ENCODE measurements at regions not wholly inside any gene's neighbourhood (a gene's known extent, or its start where the extent isn't known, plus 50 kb on each side); places are given as distances from the start of the nearest gene placed in this dataset.

DNA sequence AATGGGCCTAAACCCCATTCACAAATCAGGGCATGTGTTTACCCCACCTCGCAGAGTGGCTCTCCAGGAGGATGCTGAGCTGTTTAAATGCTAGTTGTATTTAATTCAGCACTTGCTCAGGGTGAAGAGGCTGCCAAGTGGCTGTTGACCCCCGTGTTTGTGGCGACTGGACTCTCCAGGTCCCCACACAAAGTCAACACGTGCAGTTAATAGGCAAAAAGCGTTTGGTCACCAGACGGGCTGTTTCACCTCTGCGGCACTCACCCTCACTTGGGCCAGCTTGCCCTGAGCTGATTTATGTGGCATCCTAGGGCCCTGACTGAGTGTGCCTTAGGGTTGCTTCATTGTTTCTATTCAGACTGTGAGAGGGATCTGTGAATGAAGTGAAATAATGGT is 152.3 kb downstream of the GAS1 start:
- DNase-seq = no peak

DNA sequence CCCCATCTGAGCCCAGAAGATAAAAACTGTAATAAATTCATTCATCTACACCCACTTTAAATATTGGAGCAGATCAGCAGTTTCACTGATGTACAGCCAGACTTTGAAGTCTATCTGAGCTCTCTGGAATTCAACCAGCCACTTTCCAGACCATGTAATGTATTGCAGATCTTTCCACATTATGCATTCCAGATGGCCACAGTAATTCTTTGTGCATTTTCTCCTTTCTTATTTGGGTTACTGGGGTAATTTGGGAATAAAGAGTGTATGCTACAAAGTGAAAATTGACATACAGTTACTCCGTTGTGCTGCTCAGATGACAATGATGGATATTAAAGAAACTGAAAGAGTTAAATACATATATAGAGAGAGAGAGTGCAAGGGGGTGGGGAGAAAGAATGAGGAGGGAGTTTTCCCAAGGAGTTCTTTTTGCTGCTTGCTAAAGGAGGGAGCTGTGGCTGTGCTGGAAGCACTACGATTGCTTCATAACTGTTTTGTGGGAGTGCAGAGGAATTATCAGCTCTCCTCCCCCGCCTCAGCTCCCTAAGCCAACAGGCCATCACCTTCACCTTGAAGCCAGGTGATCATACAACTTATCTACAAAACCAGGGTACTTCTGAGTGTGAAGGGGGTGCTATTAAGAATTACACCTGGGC is 152.8 kb downstream of the GAS1 start:
- DNase-seq = no peak

DNA sequence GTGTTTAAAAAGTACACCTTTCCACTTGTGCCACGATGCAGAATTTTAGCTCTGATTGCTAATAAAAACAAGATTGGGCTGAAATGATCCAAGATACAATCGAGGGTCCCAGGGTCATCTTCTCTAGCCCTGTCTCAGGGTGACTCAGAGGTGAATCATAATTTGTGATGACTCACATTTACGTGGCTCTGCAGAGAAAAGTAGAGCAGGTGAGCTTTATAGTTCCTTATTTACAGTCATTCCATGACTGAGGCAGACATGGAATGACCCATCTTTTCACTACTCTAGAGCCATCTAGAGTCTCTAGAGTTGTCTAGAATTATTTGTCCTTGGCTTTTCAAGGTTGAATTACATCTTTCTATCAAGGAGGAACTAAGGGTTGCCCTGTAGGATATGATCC is 155.2 kb downstream of the GAS1 start:
- no peak for DNase-seq

DNA sequence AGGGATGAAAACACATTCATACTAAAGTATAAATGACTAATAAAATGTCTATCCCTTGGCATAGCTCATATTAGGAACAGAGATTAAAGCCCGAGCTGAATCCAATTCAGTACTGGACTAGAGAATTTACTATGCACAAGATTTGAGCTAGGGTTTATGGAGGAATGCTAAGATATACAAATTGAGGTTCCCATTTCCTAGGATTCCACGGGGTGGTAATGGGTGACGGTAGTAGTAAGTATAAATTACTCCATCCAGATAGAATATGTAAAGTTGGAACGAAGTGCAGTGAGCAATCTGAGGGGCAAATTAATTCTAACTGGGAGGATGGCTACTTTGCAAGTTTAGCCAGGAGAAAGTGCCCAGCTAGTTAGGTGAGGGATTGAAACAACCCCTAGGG is 156.5 kb downstream of the GAS1 start:
- no peak for DNase-seq

DNA sequence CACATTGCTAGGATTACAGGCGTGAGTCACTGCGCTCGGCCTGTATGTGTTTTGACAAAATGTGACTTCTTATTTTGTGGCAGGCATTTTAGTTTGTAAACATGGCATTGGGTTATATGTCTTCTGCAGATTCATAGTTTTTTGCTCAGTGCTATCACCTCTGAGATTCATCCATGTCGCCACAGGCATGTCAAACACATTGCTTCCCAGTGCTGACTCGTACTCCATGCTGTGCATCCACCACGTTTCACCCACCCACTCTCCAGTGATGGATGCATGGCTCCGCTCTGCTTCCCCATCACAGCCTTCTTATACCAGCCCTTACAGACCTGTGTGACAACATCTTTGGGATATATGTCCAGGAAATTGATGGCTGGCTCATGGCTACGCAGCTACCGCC is 158.8 kb downstream of the GAS1 start:
- DNase-seq = no peak

DNA sequence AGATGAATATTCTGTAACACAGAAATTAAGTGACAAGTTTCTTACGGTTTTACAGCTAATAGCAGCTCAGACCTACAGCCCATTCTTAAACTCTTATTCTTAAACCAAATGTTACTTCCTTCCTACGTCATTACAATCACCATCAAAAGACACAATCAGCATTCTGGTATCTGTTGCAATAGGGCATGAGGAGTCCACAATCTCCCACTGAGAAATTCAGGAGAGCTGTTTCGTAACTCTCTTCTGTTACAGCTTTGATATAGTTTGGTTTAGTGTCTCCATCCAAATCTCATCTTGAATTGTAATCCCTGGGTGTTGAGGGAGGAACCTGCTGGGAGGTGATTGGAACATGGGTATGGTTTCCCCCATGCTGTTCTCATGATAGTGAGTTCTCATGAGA is 163.4 kb downstream of the GAS1 start:
- no peak for DNase-seq

DNA sequence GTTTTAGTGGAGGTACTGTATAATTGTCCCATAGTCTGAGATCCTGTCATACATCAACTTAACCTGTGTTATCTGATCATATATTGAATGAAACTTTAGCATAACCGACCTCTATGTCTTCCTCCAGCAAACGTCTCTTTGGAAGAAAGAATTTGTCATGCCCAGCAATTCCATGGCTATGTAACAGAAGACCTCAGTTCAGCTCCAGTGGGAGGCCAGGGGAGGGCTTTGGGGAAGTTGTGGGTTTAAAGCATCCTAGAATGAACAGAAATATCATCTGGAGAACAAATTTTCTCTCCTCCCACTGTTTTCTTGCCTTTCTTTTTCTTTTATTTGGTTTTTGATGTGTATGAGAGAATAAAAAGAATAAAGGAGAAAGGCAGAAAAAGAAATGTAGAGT is 164.5 kb downstream of the GAS1 start:
- DNase-seq = no peak

DNA sequence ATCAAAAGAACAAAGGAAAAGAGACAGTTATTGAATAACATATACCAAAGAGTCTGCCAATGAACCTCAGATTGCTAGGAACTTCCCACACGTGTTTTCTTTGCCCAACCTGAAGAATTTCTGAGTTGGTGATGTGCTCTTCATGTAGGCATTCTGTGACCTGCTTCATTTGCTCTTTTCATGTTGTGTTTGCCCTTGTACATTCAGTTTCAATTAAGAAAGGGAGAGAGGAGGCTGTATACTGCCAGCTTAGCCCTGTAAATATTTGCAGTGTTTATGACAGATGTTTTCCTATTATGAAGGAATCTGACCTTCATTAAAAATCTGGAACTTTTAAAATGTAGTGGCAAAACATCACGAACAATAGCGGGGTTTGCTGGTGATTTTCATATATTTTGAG is 168.5 kb downstream of the GAS1 start:
- DNase-seq = no peak

DNA sequence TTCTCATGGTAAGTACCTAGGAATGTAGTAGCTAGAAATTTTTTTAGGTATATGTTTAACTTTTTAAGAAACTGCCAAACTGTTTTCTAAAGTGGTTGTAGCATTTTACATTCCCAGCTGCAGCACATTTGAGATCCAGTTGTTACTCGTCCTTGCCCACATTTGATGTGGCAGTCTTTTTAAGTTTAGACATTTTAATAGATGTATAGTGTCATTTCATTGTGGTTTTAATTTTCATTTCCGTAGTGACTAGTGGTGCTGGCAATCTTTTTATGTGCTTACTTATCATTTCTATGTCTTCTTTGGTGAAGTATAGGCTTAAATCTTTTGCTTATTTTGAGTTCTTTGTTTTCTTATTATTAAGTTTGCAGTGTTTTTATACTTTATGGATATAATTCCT is 171.6 kb downstream of the GAS1 start:
- DNase-seq = no peak

DNA sequence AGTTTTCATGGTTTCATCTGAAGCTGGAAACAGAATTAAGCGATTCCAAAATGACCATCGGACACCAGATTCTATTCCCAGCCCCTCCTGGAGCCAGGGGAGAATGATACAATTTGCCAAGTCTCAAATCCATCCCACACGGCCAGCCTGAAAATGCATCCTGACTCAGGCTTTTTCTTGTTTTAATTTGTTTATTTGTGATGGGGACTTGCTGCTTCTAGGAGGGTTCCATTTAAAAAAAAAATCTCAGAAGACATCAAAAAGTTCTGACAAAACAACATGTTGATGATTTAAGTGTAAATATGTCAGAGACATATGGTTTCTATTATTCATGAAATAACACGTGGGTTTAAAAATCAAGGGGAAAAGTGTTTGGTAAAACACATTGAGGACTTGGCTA is 173.2 kb downstream of the GAS1 start:
- no peak for DNase-seq

DNA sequence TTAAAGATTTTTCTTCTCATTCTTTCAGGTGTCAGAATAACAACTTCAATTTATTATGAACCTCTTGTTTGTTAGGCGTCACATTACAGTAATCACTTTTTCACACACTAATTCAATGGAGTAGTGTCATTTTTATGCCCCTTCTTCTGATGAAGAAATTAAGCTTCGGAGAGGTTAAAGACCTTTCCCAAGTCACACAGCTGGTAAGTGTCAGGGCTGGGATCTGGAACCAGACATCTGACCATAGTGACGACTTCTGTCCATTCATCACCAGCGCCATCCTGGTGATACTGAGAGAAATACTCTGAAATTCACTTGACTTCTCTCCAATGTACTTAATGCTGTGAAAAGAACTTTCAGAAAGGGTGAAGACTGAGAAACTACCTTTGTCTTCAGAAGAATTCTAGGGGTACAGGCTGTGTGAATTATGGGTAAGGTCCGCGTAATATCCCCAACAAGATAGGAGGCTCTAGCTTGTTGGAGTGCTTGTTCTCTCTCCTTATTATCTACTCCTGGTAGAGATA is 173.8 kb downstream of the GAS1 start:
- no peak for DNase-seq

DNA sequence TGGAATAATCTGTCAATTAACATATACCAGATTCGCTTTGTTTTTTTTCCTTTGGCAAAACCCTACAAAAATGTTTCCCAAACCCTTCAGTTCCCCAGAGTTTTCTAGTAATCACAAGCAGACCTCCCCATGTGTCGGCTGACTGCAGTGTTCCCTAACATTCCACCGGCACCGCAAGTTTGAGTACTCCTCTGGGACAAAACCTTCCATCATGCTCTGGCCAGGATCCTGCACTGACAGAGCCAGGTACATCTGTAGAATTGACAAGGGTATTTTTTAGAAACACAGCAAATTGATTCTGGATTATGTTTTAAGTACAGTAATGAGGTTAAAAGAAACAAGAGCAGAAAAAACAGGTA is 174.7 kb downstream of the GAS1 start:
- DNase-seq = no peak

DNA sequence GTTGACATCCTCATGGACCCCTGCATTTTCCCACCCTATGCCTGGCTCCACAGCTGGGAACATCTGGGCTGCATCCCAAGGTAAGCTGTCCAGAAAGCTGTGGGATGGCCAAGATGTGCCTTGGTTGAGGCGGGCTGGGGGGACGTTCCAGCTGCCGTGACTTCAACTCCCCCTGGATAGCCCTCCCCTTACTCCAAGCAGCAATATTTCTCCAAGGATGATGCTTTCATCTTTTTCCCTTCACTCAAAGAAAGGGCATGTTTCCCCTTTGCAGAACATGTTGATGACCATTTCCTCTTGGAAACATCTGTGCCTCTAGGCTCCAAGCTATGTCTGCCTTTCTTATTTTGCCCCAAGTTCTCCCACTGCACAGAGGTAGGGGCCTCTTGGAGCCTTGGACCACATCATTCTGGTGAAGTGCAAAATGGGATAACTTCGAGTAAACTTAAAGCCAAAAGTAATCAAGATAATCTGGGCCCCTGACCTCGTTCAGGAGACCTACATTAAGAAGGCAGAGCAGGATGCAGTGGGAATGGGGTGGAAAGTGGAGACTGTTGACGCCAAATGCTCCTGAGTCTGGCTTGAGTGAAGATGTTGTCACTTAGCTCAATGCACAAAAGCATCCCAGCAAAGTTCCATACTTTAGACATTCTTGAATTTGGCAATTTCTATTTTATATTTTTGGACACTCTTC is 175.2 kb downstream of the GAS1 start:
- no peak for DNase-seq

DNA sequence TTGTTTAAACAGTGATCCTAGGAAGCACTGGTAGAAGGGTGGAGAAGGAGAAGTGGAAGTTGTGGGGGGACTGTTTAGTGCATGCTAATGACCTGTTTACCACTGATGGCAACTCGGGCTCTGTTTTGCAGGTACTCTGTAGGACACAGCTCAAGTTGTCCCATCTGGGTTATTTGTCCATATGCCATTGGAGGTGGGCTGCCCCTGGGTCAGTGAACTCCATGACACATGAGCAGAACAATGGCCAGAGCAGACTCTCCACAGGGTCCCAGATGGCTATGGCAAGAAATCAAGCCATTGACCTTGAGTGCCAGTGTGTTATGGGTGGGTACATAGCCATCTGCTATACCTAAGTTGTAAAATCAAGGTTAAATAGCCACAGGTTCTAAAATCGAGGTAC is 175.9 kb downstream of the GAS1 start:
- no peak for DNase-seq

DNA sequence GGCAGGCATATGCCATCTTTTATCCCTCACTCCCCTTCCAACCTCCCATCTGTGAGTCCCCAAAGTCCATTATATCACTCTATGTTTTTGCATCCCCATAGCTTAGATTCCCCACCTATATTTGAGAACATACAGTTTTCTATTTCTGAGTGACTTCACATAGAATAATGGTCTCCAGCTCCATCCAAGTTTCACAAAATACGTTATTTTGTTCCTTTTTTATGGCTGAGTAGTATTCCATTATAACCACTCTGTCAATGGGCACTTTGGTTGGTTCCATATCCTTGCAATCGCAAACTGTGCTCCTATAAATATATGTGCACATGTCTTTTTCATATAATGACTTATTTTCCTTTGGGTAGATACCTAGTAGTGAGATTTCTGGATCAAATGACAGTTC is 178.6 kb downstream of the GAS1 start:
- DNase-seq = no peak

DNA sequence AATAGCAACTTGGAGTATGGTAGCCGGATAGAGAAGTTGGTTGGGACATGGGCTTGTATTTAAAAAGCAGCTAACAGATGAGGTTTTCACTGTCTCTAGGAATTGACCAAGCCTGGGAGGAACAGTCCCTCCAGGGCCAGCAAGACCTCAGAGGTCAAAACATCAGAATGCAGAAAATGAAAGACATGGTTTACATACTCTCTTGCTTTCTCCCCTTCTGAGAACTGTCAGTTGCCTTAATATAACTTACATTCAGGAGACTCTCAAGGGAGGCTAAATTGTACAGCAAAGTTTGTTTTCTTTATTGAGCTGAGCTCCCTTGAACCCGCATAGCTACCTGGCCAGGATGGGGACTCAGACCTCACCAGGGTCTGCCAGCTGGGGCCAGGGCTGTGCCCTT is 179.3 kb downstream of the GAS1 start:
- no peak for DNase-seq

DNA sequence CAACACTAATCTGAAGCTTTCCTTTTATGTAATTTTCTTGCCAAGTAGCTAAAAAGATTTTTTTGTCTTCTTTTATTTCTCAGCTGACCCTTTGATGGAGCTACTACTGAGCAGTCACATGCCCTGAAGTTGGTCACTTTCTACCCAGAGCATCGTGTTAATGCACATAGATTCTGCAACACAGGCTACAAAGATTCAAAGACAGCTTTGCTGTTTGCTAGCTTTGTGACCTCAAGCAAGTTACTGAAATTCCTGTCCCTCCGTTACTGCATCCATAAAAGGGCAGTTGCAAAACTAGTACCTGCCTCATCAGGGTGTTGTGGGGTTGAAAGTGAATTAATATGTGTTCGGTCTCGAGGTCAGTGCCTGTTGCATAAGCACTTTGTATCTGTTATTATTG is 179.9 kb downstream of the GAS1 start:
- DNase-seq = no peak

DNA sequence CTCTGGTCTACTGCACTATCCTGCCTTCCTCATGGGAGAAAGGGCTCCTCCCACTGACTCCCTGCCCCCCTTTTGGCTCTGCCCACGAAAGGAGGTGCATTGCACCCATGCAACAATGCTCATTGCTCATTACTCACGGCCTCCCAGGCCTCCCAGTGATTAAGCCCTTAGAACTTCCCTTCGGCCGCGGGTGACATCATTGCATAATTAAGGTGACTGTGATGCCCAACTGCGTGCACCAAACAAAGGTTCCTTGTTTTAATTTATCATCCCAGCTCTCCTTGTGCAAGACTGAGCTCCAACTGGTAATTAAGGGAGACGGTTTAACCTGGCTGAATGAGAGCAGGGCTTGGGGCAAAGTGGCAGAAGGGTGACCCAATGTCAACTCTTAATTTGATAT is 180.4 kb downstream of the GAS1 start:
- no peak for DNase-seq

DNA sequence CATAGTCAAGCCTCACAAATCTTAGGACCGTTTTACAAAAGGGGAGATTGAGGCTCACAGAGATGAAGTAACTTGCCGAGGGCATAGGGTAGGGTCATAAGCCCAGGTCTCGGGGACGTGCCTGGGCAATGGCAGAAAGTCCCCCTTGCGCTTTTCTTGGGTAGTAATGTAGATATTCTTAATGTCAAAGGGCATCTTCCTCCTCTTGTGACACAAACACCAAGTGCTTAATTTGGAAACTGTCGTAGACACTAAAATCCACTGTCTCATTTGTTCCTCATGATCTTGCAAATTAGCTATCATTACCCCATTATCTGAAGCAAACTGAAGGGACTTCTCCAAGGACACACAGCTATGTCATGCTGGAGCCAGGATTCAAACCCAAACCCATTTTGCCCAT is 180.8 kb downstream of the GAS1 start:
- no peak for DNase-seq

DNA sequence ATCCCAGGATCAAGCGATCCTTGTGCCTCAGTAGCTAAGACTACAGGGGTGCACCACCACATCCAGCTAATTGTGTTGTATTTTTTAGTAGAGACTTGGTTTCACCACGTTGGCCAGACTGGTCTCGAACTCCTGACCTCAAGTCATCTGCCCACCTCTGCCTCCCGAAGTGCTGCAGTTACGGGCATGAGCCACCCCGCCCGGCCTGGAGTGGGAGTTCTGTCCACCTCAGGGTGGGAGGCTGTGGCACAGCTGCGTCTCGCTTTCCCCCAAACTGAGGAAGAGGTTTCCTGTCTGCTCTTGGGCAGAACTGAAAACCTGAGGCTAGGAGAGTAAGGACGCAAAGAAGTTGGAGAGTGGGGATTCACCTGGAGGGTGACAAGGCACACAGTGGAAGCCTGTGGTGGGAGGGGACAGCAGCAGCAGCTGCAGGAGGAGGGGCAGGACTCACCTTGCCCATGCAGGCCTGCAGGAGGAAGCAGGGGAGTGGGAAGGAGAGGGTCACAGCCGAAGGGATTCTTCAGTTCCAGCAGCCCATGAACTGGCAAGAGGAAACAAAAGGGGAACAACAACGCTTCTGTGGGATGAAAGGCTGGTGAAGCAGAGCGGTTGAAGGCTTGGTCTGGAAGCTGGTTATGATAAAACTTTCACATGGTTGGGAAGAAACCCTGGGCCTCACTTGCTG is 181.4 kb downstream of the GAS1 start:
- DNase-seq = no peak

DNA sequence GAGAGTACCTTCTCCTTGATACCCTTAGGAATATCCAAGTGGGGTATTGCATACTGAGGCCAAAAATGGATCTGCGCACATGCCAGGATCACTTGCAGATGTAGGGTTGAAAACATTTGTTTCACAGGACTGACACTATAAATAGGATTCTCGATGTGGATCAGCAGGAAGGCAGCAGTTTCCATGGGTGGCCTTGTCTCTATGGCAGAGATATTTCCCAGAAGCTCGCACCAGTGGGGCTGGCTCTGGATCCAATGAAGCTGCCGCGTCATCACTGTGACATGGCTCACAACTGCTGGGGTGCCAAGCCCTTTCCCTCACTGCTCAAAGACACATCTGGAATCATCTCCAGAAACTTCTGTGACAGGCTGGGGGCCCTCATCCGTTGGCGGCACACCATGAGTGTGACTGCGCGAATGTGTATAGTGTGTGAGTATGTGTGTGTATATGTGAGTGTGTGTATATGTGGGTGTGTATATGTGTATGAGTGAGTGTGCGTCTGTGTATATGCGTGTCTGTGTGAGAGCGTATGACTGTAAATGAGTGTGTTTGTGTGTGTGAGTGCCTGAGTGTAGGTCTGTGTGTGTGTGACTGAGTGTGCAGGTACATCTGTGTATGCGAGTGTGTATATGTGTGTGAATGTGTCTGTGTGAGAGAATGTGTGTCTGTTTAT is 182.5 kb downstream of the GAS1 start:
- DNase-seq = no peak

DNA sequence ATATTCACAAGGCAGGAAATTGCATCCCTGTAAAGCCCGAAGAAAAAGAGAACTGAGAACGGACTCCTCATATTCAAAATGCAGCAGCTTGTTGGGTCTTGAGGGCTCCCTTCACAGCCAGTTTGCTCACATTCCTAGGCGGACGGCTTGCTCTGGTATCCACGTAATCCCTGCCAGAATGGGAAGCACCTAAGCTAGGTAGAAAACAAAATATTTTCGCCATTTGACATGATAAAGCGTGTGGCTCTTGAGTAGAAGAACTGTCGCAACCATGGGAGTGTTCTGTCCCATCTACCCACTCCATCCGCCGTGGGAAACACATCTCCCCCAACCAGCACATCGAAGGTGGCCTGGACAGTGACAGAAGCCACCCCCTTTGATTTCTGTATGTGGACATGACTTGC is 183.1 kb downstream of the GAS1 start:
- no peak for DNase-seq

DNA sequence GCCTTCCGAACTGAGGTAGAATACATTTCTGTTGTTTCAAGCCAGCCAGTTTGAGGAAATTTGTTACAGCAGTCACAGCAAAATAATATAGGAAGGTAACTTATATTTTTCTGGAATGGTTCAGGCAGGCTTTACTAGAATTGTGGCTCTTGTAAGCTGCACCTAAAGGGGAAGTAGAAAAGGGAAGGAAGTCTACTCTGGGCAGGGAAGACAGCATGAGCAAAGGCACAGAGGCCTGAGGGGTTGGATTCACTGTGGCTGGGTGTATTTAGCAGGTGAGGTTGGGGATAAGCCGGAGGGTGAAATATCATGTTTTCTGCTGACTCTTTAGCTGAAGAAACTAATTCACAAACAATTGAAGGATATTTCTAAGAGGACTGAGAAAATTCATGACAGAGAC is 183.5 kb downstream of the GAS1 start:
- no peak for DNase-seq

DNA sequence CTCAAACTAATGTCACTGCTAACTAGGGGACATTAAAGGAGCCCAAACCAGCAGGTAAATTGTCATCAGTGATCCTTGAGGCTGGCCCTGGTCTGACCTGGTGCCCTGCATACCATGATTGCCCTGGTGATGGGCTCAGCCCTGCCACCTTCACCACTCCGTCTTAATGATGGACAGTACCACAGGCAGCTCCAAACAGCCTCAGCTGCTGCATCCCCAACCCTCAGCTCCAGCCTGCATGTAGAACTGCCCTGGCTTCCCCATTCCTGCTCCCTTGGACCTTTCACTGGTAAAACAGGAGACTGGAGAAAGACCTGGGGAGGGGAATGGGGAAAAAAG is 190.0 kb downstream of the GAS1 start:
- no peak for DNase-seq
